IPS DF 6.9 (cell line): ENCODE measurements at regions not wholly inside any gene's neighbourhood (a gene's known extent, or its start where the extent isn't known, plus 50 kb on each side); places are given as distances from the start of the nearest gene placed in this dataset.
"Not testable (repeated sequence)": the region's sequence is repeated elsewhere in the genome, so short reads cannot be mapped to it uniquely, and the experiment has no call there.

Source experiments
- DNase-seq: peaks from one replicate; pipeline ENCODE4 v3.0.0-alpha.2; 2013; ENCODE audit warnings: low read depth, low spot score
- H3K27ac ChIP-seq: one replicate; pipeline ENCODE4 v1.5.1; 2013; ENCODE audit warnings: low read length, control low read depth
- H3K27me3 ChIP-seq: 2 replicates; pipeline ENCODE4 v1.6.1; 2013; ENCODE audit warnings: mild to moderate bottlenecking, low read length; ENCODE audit not compliant: control insufficient read depth, insufficient read depth
- H3K36me3 ChIP-seq: 2 replicates; pipeline ENCODE4 v1.6.1; 2013; ENCODE audit warnings: low read length; ENCODE audit not compliant: control insufficient read depth, insufficient read depth
- H3K4me1 ChIP-seq: 2 replicates; pipeline ENCODE4 v1.6.1; 2013; ENCODE audit warnings: low read length; ENCODE audit not compliant: control insufficient read depth, insufficient read depth
- H3K4me3 ChIP-seq: 2 replicates; pipeline ENCODE4 v1.5.1; 2013; ENCODE audit warnings: mild to moderate bottlenecking, low read length
- H3K9me3 ChIP-seq: 2 replicates; pipeline ENCODE4 v1.6.1; 2013; ENCODE audit warnings: low read length, inconsistent platforms; ENCODE audit not compliant: control insufficient read depth, insufficient read depth
- WGBS: extraction: QIAGEN DNeasy Blood & Tissue Kit; methylation state at CpG from one replicate; pipeline ENCODE4 v1.1.7; 2013; ENCODE audit warnings: mixed read lengths, missing lambda C conversion rate; ENCODE audit not compliant: insufficient read length, insufficient coverage; 5-methylcytosine and 5-hydroxymethylcytosine counted together

DNA sequence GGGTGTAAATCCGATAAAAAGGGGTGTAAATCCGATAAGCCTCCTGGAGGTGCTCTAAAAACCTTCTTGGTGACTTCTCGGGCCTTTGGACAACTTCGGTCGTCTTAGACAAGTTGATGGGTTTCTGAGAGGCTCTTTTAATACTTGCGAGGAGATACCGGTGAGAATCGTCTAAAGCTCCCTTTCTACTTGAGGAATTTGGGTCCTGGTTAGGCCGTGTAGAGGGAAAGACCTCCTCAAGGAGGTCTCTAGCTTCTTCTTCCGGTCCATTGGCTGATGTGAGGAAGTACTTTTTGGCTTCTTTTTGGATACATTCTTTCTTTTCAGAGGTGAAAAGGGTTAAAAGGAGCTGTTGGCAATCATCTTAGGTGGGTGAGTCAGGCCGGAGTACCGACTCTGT is 128.5 kb downstream of the ART5 start:
- H3K9me3 ChIP-seq, H3K27ac ChIP-seq, H3K36me3 ChIP-seq, H3K27me3 ChIP-seq, H3K4me1 ChIP-seq, H3K4me3 ChIP-seq, DNase-seq: not testable (repeated sequence)
- no CpG with 5 or more reads among the region's 12 CpGs for WGBS

GRCh38 chr11:3512751-3513150 is 129.0 kb downstream of the ART5 start:
- H3K36me3 ChIP-seq, DNase-seq, H3K27ac ChIP-seq, H3K4me1 ChIP-seq, H3K4me3 ChIP-seq, H3K9me3 ChIP-seq, H3K27me3 ChIP-seq: not testable (repeated sequence)
- WGBS, result no CpG with 5 or more reads among the region's 6 CpGs

GRCh38 chr11:3512133-3512703 is 129.6 kb downstream of the ART5 start:
- DNase-seq, H3K27ac ChIP-seq, H3K9me3 ChIP-seq, H3K36me3 ChIP-seq, H3K4me3 ChIP-seq, H3K4me1 ChIP-seq, H3K27me3 ChIP-seq: not testable (repeated sequence)
- WGBS, result no CpG with 5 or more reads among the region's 12 CpGs

DNA sequence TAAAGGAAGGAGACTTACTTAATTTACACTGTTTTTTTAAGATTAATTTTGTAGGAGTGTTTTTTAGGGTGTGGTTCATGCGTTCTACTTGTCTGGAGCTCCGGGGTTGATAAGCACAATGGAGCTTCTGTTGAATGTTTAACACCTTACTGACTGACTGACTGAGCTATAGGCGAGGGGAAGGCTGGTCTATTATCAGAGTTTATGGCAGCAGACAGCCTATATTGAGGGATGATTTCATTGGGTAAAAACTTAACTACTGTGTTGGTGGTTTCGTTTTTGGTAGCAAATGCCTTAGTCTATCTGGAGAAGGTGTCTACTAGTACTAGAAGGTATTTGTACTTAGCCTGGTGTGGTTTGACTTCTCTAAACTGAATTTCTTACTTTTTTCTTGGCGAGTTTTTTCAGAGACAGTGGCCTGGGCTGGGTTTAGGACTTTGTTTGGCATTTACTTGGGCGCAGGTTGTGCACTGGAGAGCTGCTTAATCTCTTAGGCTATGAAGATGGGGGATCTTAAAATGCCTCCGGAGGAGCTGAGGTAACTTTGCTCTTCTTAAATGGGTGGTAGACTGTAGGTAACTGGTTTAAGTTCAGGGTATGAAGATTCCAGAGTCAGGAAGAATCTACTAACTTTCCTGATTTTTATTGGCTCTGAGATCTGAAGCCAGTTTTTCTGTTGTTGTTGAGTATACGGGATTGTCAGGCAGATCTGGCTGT is 130.2 kb downstream of the ART5 start:
- not testable (repeated sequence) for H3K27me3 ChIP-seq, DNase-seq, H3K4me3 ChIP-seq, H3K9me3 ChIP-seq, H3K27ac ChIP-seq, H3K36me3 ChIP-seq, H3K4me1 ChIP-seq
- WGBS, result no CpG with 5 or more reads among the region's 8 CpGs

GRCh38 chr11:3509563-3509962 is 130.6 kb upstream of the ZNF195 start:
- not testable (repeated sequence) for H3K27ac ChIP-seq, H3K36me3 ChIP-seq, H3K9me3 ChIP-seq, H3K4me3 ChIP-seq, H3K27me3 ChIP-seq, H3K4me1 ChIP-seq, DNase-seq
- no CpG with 5 or more reads among the region's 6 CpGs for WGBS

DNA sequence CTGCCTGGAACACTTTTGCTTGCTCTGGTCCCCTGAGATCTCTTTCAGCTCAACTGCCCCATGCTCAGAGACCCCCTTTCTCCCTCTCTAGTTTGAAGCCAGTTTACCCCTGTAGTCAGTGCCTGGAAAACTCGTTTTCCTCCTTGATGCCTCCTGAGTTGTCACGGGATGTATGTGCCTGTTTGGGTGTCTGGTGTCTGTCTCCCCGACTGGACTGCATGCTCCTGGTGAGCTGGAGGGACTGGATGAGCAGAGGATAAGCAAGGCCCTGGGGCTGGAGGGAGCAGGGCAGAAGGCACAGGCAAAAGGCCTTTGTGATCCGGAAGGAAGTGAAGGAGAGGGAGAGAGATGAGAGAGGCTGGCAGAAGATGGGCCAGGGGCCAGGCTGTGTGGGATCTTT is 120.3 kb upstream of the ZNF195 start:
- WGBS, result no CpG with 5 or more reads among the region's 4 CpGs
- H3K27me3 ChIP-seq, H3K4me3 ChIP-seq, H3K36me3 ChIP-seq, H3K9me3 ChIP-seq, H3K27ac ChIP-seq, DNase-seq, H3K4me1 ChIP-seq: not testable (repeated sequence)

GRCh38 chr11:3498356-3498755 is 119.4 kb upstream of the ZNF195 start:
- H3K4me1 ChIP-seq, H3K36me3 ChIP-seq, H3K9me3 ChIP-seq, H3K27me3 ChIP-seq, H3K27ac ChIP-seq, H3K4me3 ChIP-seq, DNase-seq: not testable (repeated sequence)
- no CpG with 5 or more reads among the region's 4 CpGs for WGBS

DNA sequence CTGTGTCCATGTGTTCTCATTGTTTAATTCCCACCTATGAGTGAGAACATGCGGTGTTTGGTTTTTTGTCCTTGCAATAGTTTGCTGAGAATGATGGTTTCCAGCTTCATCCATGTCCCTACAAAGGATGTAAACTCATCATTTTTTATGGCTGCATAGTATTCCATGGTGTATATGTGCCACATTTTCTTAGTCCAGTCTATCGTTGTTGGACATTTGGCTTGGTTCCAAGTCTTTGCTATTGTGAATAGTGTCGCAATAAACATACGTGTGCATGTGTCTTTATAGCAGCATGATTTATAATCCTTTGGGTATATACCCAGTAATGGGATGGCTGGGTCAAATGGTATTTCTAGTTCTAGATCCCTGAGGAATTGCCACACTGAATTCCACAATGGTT is 114.2 kb upstream of the ZNF195 start:
- not testable (repeated sequence) for DNase-seq, H3K4me1 ChIP-seq, H3K27ac ChIP-seq, H3K4me3 ChIP-seq, H3K27me3 ChIP-seq, H3K36me3 ChIP-seq, H3K9me3 ChIP-seq
- no CpG with 5 or more reads among the region's 4 CpGs for WGBS

DNA sequence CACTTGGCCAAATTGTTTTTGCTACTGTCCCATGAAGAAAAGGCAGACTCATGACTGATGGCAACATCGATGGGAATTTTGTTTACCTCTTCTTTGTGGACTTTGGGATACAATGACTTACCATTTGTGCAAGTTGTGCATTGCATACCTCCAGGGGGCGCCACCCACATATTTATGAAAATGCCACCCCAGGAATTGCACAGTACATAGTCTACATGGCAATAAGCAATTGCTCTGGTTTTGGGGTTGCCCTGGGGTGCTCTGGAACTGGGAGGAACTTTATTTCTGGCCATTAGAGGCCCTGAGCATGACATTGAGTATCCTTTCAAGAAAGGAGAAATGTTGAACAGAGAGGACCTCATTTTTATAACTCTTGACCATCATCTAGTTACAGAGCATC is 109.1 kb upstream of the ZNF195 start:
- H3K27me3 ChIP-seq, DNase-seq, H3K9me3 ChIP-seq, H3K4me1 ChIP-seq, H3K27ac ChIP-seq, H3K36me3 ChIP-seq, H3K4me3 ChIP-seq: not testable (repeated sequence)
- no CpG with 5 or more reads among the region's 2 CpGs for WGBS

DNA sequence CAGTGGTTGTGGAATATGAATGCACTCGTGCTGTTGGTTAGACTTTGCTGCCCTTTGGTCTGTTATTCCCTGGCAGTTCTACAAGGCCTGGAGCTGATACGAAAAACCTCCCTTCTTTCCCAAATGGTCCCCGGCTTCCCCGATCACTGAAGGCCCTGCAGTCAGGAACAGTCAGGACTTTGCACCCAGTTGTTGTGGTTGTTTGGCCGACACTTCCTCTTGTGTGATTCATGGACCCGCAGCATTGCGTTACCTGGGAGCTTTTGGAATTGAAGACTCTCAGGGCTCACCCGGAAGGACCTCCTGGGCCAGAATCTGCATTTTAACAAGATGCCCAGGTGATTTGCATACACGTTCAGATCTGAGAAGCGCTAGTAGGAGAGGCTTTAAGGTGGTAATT is 106.8 kb upstream of the ZNF195 start:
- H3K27me3 ChIP-seq, DNase-seq, H3K36me3 ChIP-seq, H3K9me3 ChIP-seq, H3K4me1 ChIP-seq, H3K27ac ChIP-seq, H3K4me3 ChIP-seq: not testable (repeated sequence)
- WGBS, result no CpG with 5 or more reads among the region's 10 CpGs
